ENCODE measurements at regions not wholly inside any gene's neighbourhood (a gene's known extent, or its start where the extent isn't known, plus 50 kb on each side); places are given as distances from the start of the nearest gene placed in this dataset.

DNA sequence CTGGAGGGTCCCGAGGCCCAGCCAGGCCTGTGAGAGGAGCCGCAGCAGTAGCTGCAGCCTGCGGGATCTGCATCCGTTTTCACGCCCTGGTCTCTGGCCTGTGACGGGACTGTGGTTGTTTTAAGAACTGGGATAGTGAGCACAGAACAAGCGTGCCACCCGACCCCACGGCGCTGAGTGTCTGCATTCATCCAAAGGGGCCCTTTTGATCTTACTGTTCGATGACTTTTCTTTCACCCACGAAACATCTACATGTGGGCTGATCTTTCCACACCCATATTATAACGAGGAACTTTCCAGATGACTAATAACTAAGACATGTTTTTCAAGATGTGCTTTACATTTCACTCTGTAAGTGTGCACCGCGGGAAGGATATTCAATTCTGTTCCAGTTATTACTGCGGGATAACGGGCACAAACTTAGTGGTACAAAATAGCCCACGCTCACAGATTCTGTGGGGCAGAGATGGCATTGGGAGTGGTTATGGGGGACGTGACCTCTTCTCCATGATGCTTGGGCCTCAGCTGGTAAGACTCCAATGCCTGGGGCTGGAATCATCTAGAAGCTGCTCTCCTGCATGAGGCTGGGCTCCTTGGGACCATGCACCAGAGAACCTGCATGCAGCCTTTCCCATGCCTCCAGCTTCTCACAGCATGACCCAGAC lies 165.0 kb downstream of the SYK start:
- TF ChIP-seq, protein P1, sequence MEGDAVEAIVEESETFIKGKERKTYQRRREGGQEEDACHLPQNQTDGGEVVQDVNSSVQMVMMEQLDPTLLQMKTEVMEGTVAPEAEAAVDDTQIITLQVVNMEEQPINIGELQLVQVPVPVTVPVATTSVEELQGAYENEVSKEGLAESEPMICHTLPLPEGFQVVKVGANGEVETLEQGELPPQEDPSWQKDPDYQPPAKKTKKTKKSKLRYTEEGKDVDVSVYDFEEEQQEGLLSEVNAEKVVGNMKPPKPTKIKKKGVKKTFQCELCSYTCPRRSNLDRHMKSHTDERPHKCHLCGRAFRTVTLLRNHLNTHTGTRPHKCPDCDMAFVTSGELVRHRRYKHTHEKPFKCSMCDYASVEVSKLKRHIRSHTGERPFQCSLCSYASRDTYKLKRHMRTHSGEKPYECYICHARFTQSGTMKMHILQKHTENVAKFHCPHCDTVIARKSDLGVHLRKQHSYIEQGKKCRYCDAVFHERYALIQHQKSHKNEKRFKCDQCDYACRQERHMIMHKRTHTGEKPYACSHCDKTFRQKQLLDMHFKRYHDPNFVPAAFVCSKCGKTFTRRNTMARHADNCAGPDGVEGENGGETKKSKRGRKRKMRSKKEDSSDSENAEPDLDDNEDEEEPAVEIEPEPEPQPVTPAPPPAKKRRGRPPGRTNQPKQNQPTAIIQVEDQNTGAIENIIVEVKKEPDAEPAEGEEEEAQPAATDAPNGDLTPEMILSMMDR (IDR thresholded peaks at IDR 0.05; ENCODE audit: low read depth, low read length): no peak
- Histone ChIP-seq H3K36me3 (no peaks in the 10 kb centered on the region), H3K27me3 (no peaks in the 10 kb centered on the region), H3K4me1 (peaks cover 9% of the 10 kb centered on the region; the same call in 1 of the 2 replicates), H3K9me3 (no peaks in the 10 kb centered on the region; the same call in 1 of the 2 replicates), H3K4me3 (ENCODE audit: low read depth, low read length) (no peak overlapping the region)
- no peak for DNase-seq

DNA sequence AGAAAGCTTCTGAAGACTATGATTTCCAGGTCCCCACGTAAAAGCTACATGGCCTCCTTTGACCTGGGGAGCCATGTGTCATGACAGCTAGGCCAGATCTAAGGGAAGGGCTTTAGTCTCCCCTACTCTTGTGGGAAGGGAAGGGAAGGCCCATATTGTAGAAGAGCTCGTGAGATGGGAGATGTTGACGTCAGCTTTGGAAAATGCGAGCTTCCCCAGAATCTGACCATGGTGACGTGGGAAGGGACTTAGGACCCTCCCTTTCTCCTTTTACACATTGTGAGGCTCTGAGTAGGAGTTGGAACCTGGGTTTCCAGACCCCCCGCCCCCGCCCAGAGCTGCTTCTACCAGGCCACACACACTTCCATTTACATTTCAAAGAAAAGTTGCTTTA lies 165.5 kb downstream of the SYK start:
- TF ChIP-seq, protein P1 (IDR thresholded peaks at IDR 0.05; ENCODE audit: low read depth, low read length): no peak
- Histone ChIP-seq H3K27me3 (no peaks in the 10 kb centered on the region), H3K4me3 (ENCODE audit: low read depth, low read length) (no peak overlapping the region), H3K4me1 (peaks cover 7% of the 10 kb centered on the region; the same call in 1 of the 2 replicates), H3K36me3 (no peaks in the 10 kb centered on the region), H3K9me3 (no peaks in the 10 kb centered on the region; the same call in 1 of the 2 replicates)
- DNase-seq: no peak

DNA sequence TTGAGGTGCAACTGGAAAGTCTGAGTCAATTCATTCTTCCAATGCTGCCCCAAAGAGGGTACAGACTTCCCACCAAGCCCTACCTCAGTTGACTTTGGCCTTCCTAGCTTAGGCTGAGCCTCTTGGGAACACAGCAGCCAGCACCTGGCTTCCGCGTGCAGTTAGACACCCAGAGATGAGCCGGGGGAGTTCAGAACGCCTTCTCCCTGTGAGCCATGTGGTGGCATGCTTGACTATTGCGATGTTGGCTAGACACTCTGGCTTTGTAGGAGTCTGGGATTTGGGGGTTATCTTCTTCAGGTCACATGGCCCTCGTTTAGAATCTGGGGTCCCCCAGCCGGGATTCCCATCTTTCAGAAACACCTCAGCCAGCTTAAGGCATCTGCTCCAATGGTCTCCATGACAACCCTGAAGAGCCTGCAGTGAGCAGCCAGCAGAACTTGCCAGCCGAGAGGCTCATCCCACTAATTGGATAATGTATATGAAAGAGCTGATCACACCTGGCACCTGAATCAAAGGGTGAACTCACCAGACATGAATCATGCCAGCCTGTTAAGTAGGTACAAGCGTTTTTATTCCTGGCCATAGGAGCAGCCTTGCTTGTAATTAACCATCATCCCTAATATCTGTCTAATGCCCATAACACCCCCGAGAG lies 167.5 kb downstream of the SYK start:
- Histone ChIP-seq H3K4me1 (peaks cover 4% of the 10 kb centered on the region; the same call in 1 of the 2 replicates), H3K36me3 (no peaks in the 10 kb centered on the region), H3K9me3 (no peaks in the 10 kb centered on the region; the same call in 1 of the 2 replicates), H3K4me3 (ENCODE audit: low read depth, low read length) (no peak overlapping the region), H3K27me3 (no peaks in the 10 kb centered on the region)
- TF ChIP-seq, protein P1 (IDR thresholded peaks at IDR 0.05; ENCODE audit: low read depth, low read length): no peak
- DNase-seq: no peak

DNA sequence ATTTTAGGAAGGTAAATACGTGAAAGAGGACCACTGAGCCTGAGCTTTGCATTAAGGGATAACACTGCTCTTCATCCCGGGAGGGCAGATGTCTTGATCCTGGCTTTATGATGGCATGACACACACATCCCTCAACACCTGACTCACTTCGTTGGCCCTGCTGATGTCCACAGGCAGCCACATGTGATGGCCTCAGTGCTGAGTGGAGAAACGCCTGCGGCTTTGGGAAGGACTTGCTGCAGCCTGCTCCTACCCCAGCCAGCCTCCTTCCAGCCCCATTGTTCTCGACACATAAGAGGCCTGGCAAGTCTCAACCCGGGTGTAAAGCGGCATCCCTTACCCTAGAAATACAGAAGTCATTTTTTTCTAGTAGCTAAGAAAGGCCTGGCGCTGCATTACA lies 169.0 kb downstream of the SYK start:
- TF ChIP-seq, protein P1 (IDR thresholded peaks at IDR 0.05; ENCODE audit: low read depth, low read length): no peak
- DNase-seq: no peak
- no peaks in the 10 kb centered on the region; the same call in 1 of the 2 replicates for H3K9me3 ChIP-seq
- H3K4me1 ChIP-seq: 0 out of 2 replicates have a peak, but pooled peaks cover 2% of the 10 kb centered on the region
- H3K4me3 ChIP-seq (ENCODE audit: low read depth, low read length): no peak overlapping the region
- H3K36me3 ChIP-seq: no peaks in the 10 kb centered on the region
- H3K27me3 ChIP-seq: no peaks in the 10 kb centered on the region

DNA sequence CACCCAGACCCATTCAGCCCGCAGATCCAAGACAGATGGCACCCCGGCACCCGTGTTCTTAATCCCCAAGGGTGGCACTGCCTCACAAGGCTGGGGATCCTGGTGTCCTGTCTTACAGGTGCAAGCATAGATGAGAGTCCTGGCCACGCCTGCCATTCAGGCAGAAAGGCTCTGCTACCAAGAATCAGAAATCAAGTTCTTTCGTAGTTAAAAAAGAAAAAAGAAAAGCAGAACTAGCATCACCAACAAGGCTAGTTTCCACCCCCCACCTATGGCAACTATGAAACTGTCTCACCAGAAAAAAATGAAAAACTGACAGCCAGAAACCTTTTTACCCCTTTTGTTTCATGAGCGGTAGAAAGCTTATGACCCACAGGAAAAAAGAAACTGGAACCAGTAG lies 170.4 kb downstream of the SYK start:
- Histone ChIP-seq H3K9me3 (no peaks in the 10 kb centered on the region; the same call in 1 of the 2 replicates), H3K4me1 (0 out of 2 replicates have a peak, but pooled peaks cover 2% of the 10 kb centered on the region), H3K36me3 (no peaks in the 10 kb centered on the region), H3K27me3 (no peaks in the 10 kb centered on the region), H3K4me3 (ENCODE audit: low read depth, low read length) (no peak overlapping the region)
- no peak for DNase-seq
- TF ChIP-seq, protein P1 (IDR thresholded peaks at IDR 0.05; ENCODE audit: low read depth, low read length): no peak

DNA sequence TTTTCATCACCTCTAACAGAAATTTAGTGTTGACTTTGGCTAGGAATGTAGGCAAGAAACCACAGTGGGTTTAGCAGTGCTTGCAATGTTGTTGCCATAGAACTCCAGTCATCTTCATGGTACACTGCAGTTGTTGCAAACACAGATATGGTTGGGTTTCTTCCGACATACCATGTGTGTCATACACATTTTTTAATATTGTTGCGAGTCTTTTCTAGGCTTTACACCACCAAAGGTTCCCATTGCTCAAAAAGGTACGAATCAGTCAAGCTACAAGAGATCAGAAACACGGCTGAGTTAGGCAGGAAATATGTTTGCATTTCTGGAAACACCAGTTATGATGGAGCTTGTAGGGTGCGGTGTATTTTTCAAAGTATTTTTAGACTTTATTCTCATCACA lies 172.4 kb downstream of the SYK start:
- no peak for DNase-seq
- Histone ChIP-seq H3K27me3 (no peaks in the 10 kb centered on the region), H3K9me3 (no peaks in the 10 kb centered on the region; the same call in 1 of the 2 replicates), H3K4me1 (0 out of 2 replicates have a peak, but pooled peaks cover under 1% of the 10 kb centered on the region), H3K4me3 (ENCODE audit: low read depth, low read length) (no peak overlapping the region), H3K36me3 (no peaks in the 10 kb centered on the region)
- TF ChIP-seq, protein P1 (IDR thresholded peaks at IDR 0.05; ENCODE audit: low read depth, low read length): no peak

All from BE2C (cell line).